ENCODE measurements at regions not wholly inside any gene's neighbourhood (a gene's known extent, or its start where the extent isn't known, plus 50 kb on each side); places are given as distances from the start of the nearest gene placed in this dataset.

DNA sequence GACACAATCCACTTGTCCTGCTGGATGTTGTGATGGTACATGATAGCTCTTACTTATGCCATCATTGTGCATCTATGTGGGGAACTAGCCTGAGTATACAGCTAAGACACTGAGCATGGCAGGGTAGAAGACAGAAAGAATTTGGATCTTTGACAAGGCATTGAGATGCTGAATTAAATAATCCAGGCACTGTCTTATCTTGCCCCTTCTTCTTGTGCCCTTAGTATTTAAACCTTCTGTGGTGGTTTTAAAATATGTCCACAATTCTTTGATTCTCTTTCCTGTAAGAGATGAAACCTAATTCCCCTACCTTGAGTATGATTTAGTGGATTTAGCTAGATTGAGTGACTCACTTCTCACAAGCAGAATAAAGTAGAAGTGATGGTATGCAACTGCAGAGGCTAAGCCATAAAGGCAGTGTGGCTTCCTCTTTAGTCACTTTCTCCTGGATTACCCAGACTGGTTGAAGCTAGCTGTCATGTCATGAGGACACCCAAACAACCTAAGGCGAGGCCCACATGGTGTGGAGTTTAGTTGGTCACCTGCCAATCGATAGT, 174.0 kb upstream of the NREP start (continued):
- TF ChIP-seq ETS1 (IDR thresholded peaks at IDR 0.05) = no peak
- TF ChIP-seq, protein P1, sequence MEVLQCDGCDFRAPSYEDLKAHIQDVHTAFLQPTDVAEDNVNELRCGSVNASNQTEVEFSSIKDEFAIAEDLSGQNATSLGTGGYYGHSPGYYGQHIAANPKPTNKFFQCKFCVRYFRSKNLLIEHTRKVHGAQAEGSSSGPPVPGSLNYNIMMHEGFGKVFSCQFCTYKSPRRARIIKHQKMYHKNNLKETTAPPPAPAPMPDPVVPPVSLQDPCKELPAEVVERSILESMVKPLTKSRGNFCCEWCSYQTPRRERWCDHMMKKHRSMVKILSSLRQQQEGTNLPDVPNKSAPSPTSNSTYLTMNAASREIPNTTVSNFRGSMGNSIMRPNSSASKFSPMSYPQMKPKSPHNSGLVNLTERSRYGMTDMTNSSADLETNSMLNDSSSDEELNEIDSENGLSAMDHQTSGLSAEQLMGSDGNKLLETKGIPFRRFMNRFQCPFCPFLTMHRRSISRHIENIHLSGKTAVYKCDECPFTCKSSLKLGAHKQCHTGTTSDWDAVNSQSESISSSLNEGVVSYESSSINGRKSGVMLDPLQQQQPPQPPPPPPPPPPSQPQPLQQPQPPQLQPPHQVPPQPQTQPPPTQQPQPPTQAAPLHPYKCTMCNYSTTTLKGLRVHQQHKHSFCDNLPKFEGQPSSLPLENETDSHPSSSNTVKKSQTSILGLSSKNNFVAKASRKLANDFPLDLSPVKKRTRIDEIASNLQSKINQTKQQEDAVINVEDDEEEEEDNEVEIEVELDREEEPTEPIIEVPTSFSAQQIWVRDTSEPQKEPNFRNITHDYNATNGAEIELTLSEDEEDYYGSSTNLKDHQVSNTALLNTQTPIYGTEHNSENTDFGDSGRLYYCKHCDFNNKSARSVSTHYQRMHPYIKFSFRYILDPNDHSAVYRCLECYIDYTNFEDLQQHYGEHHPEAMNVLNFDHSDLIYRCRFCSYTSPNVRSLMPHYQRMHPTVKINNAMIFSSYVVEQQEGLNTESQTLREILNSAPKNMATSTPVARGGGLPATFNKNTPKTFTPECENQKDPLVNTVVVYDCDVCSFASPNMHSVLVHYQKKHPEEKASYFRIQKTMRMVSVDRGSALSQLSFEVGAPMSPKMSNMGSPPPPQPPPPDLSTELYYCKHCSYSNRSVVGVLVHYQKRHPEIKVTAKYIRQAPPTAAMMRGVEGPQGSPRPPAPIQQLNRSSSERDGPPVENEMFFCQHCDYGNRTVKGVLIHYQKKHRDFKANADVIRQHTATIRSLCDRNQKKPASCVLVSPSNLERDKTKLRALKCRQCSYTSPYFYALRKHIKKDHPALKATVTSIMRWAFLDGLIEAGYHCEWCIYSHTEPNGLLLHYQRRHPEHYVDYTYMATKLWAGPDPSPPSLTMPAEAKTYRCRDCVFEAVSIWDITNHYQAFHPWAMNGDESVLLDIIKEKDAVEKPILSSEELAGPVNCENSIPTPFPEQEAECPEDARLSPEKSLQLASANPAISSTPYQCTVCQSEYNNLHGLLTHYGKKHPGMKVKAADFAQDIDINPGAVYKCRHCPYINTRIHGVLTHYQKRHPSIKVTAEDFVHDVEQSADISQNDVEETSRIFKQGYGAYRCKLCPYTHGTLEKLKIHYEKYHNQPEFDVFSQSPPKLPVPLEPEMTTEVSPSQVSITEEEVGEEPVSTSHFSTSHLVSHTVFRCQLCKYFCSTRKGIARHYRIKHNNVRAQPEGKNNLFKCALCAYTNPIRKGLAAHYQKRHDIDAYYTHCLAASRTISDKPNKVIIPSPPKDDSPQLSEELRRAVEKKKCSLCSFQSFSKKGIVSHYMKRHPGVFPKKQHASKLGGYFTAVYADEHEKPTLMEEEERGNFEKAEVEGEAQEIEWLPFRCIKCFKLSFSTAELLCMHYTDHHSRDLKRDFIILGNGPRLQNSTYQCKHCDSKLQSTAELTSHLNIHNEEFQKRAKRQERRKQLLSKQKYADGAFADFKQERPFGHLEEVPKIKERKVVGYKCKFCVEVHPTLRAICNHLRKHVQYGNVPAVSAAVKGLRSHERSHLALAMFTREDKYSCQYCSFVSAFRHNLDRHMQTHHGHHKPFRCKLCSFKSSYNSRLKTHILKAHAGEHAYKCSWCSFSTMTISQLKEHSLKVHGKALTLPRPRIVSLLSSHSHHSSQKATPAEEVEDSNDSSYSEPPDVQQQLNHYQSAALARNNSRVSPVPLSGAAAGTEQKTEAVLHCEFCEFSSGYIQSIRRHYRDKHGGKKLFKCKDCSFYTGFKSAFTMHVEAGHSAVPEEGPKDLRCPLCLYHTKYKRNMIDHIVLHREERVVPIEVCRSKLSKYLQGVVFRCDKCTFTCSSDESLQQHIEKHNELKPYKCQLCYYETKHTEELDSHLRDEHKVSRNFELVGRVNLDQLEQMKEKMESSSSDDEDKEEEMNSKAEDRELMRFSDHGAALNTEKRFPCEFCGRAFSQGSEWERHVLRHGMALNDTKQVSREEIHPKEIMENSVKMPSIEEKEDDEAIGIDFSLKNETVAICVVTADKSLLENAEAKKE (CRISPR knock-in tag; IDR thresholded peaks at IDR 0.05) = no peak
- no peak for TF ChIP-seq CREB1 (CRISPR knock-in tag; IDR thresholded peaks at IDR 0.05; ENCODE audit: low read depth)
- TF ChIP-seq STAT1 (IDR thresholded peaks at IDR 0.05; ENCODE audit: unreplicated experiment) = no peak

DNA sequence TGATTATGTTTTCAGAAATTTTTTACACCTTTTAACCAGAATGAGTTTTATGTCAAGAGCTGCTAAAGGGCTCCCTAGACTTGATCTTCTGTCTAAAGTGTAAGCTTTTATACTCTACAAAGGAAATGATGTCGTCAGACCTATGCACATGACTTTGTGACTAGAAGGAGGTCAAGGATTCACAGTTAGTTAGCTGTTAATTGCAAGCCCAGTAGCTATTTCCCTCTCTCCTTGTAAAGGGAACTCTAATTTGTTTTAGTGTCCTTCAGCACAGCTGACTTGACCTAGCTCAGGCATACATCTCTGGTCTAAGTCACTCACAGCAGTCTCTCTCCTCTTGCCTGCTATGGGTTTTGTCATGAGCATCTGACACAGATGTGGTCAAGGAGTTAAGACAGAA, 173.5 kb upstream of the NREP start:
- Mint-ChIP-seq H3K9me3 (no peaks in the 10 kb centered on the region), H3K27me3 (ENCODE audit: insufficient read depth, low read depth, poor library complexity) (no peaks in the 10 kb centered on the region), H3K27ac (no peak overlapping the region), H3K4me1 (peaks cover 5% of the 10 kb centered on the region), H3K4me3 (no peak overlapping the region), H3K36me3 (ENCODE audit: low read depth) (no peaks in the 10 kb centered on the region)
- peaks cover 10% of the 10 kb centered on the region; the same call in 1 of the 2 replicates for H3K9me2 ChIP-seq (ENCODE audit: insufficient read depth)
- H3F3A ChIP-seq (replicated peaks; ENCODE audit: low read depth) = no peaks in the 10 kb centered on the region
- H4K20me1 ChIP-seq (replicated peaks; ENCODE audit: insufficient read depth) = no peaks in the 10 kb centered on the region
- H3K4me3 ChIP-seq = no peak overlapping the region
- no peaks in the 10 kb centered on the region for H3K4me1 ChIP-seq (ENCODE audit: insufficient read depth)
- H3K4me2 ChIP-seq = no peak overlapping the region
- H3K36me3 ChIP-seq (ENCODE audit: insufficient read depth) = no peaks in the 10 kb centered on the region
- H2AFZ ChIP-seq = no peak overlapping the region
- H3K79me2 ChIP-seq (replicated peaks; ENCODE audit: insufficient read depth) = no peaks in the 10 kb centered on the region
- no peak overlapping the region for H3K27ac ChIP-seq (ENCODE audit: low read depth)
- H3K27me3 ChIP-seq (ENCODE audit: insufficient read depth) = no peaks in the 10 kb centered on the region
- DNase-seq (ENCODE audit: low spot score) (no peak), ATAC-seq (no peak)
- TF ChIP-seq ZNF331 (CRISPR knock-in tag; IDR thresholded peaks at IDR 0.05; ENCODE audit: low read depth) (no peak), ZNF114 (CRISPR knock-in tag; IDR thresholded peaks at IDR 0.05) (no peak), EZH2phosphoT487 (IDR thresholded peaks at IDR 0.05; ENCODE audit: unreplicated experiment) (no peak), REST (IDR thresholded peaks at IDR 0.05; ENCODE audit: unreplicated experiment) (no peak), STAT1 (IDR thresholded peaks at IDR 0.05; ENCODE audit: unreplicated experiment) (no peak), ETS1 (IDR thresholded peaks at IDR 0.05) (no peak)

All from GM23338 (cell line).